Stomach (tissue), 8 donors: ENCODE measurements at regions not wholly inside any gene's neighbourhood (a gene's known extent, or its start where the extent isn't known, plus 50 kb on each side); places are given as distances from the start of the nearest gene placed in this dataset.

Experiments used
- DNase-seq, 2 donors: peaks; one replicate each; pipeline versions ENCODE4 v3.0.0 to v3.0.0-alpha.2; 2013 to 2019
- H3K27ac ChIP-seq, 5 donors: fragments of 200-600 bp in 4 of 5; sonication (generic) in 4 of 5; one replicate each; pipeline ENCODE4 v1.5.1; 2013 to 2019; ENCODE audit warnings: mild to moderate bottlenecking in 1 of 5, moderate library complexity in 1 of 5
- H3K27me3 ChIP-seq, 3 donors: fragments of 200-600 bp; sonication (generic); one replicate each; pipeline ENCODE4 v1.5.1; 2017 to 2019; ENCODE audit warnings: mixed run types in 1 of 3
- H3K36me3 ChIP-seq, 4 donors: fragments of 200-600 bp; sonication (generic); 1 replicate in 3 of 4; 2 replicates in 1 of 4; pipeline ENCODE4 v1.5.1; 2016 to 2019
- H3K4me1 ChIP-seq, 4 donors: fragments of 200-600 bp; sonication (generic); one replicate each; pipeline ENCODE4 v1.5.1; 2016 to 2019
- H3K4me3 ChIP-seq, 4 donors: fragments of 200-600 bp; sonication (generic) in 3 of 4; one replicate each; pipeline ENCODE4 v1.5.1; 2016 to 2019; ENCODE audit warnings: mild to moderate bottlenecking in 1 of 4
- H3K9me3 ChIP-seq, 4 donors: fragments of 200-600 bp; sonication (generic); one replicate each; pipeline ENCODE4 v1.5.1; 2016 to 2019
- EP300 ChIP-seq: sonication (generic); formaldehyde crosslinking; IDR thresholded peaks from one replicate; pipeline ENCODE4 v1.6.1; 2017; ENCODE audit warnings: antibody characterized with exemption
- POLR2A ChIP-seq, 4 donors: fragments of 450-650 bp; IDR thresholded peaks; one replicate each; pipeline ENCODE4 v1.6.1; 2016; ENCODE audit warnings: antibody characterized with exemption in 4 of 4, control low read depth in 2 of 4, mild to moderate bottlenecking in 1 of 4, moderate library complexity in 1 of 4
- POLR2AphosphoS5 ChIP-seq, 3 donors: sonication (generic); formaldehyde crosslinking; IDR thresholded peaks; one replicate each; pipeline ENCODE4 v1.6.1; 2016; ENCODE audit warnings: antibody characterized with exemption in 3 of 3
- WGBS, 5 donors: extraction: QIAGEN DNeasy Blood & Tissue Kit in 3 of 5; methylation state at CpG; one replicate each; pipeline versions ENCODE4 v1.1.5 to v1.1.7; 2013 to 2018; 5-methylcytosine and 5-hydroxymethylcytosine counted together
- intact Hi-C: fragments of 100-400 bp; cut with DNase I; formaldehyde crosslinking; loops from one replicate; pipeline ENCODE4 v1.15.1; 2023; ENCODE audit warnings: low total_unique reads
- TF ChIP-seq, protein P1 (sequence below), 7 experiments: fragments of 450-650 bp in 4 of 7; fragments of 200-600 bp in 3 of 7; sonication (generic) in 3 of 7; IDR thresholded peaks; one replicate each; pipeline ENCODE4 v1.5.1; 2016 to 2019; ENCODE audit warnings: antibody characterized with exemption in 7 of 7, control low read depth in 2 of 7, mild to moderate bottlenecking in 1 of 7
- donor health status: healthy with polysubstance abuse.
- donor health status: Bipolar disorder and iron deficiency.
- donor health status: healthy.

DNA sequence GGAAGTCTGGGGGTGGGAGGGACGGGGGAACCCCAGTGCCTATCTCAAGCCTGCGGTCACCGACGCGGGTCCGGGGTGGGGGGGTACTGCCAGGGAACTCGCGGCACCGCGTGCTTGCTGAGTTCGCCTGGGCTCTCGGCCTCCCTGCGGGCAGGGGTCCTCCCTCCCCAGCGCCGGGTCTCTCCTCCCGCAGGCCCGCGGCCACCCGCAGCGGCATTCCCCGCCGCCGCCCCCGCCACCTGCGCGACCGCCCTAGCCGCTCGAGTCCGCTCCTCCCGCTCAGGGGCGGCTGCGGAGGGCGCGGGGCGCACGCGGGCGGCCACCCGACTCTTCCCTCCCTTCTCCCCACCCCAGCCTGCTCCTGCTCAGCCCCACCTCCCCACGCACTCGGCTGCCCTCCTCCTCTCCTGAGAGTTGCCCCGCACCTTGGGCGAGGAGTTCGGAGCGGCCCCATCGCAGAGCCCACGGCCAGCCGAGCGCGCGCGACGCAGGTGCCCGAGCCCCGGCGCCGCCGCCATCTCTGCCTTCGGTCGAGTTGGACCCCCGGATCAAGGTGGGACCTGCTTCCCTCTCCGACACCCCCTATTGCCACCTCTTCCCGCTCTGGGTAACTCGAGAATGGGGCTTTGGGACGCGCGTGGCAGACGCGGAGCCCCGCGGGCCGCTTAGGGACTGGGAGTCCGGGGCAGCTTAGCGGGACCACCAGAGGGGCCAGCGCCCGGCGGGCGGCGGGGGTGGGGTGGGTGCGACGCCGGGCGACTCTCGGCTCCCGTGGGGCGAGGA, 105.0 kb downstream of the LEPR start:
- H3K9me3 ChIP-seq = no peaks in the 10 kb centered on the region
- intact Hi-C loops = no loop called here
- peaks cover 0 to 34% (median 17%) of the 10 kb centered on the region in 3 donors for H3K27me3 ChIP-seq
- peak; percentile 30 to 63 for DNase-seq
- 2 to 6% (median 3%) methylated on average over 49 to 87 of the region's 87 CpGs for WGBS, 5 donors
- TF ChIP-seq EP300 = no peak
- no peak for TF ChIP-seq POLR2A (IDR thresholded peaks at IDR 0.05)
- no peak for TF ChIP-seq POLR2AphosphoS5 (IDR thresholded peaks at IDR 0.05)
- TF ChIP-seq, protein P1, sequence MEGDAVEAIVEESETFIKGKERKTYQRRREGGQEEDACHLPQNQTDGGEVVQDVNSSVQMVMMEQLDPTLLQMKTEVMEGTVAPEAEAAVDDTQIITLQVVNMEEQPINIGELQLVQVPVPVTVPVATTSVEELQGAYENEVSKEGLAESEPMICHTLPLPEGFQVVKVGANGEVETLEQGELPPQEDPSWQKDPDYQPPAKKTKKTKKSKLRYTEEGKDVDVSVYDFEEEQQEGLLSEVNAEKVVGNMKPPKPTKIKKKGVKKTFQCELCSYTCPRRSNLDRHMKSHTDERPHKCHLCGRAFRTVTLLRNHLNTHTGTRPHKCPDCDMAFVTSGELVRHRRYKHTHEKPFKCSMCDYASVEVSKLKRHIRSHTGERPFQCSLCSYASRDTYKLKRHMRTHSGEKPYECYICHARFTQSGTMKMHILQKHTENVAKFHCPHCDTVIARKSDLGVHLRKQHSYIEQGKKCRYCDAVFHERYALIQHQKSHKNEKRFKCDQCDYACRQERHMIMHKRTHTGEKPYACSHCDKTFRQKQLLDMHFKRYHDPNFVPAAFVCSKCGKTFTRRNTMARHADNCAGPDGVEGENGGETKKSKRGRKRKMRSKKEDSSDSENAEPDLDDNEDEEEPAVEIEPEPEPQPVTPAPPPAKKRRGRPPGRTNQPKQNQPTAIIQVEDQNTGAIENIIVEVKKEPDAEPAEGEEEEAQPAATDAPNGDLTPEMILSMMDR (IDR thresholded peaks at IDR 0.05) = no peak
- H3K4me1 ChIP-seq = peaks cover 0 to 30% (median 19%) of the 10 kb centered on the region in 4 donors
- peak overlapping the region; percentile 50 to 65 (median 64) for H3K4me3 ChIP-seq
- peak overlapping the region; percentile 64 to 85 (median 81) for H3K27ac ChIP-seq
- no peaks in the 10 kb centered on the region for H3K36me3 ChIP-seq

DNA sequence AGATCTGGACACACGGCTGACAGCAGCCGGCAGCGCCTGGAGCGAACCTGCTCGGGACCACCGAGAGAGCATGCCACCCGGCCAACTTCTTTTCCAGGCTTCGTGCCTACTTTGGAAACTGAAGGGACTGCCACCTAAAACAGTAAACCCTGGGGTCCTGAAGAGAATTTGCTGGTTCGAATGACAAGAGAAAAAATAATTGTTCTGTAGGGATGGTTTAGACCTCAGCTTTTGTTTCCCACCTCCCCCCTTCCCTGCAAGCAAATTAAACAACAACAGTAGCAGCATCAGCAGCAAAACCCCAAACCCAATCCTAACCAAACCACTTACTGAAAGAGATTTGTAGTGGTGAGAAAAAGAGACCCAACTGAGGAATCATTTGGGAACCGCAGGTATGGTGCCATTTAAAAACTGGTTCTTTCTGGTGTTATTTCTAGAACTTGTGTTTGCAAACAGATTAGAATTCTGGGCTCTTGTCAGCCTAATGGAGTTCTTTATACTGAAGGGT, 105.6 kb downstream of the LEPR start:
- intact Hi-C loops = no loop called here
- no peaks in the 10 kb centered on the region for H3K36me3 ChIP-seq
- no peak for TF ChIP-seq POLR2AphosphoS5 (IDR thresholded peaks at IDR 0.05)
- TF ChIP-seq, protein P1 (IDR thresholded peaks at IDR 0.05) = no peak
- TF ChIP-seq EP300 = no peak
- TF ChIP-seq POLR2A (IDR thresholded peaks at IDR 0.05) = no peak
- peak overlapping the region; percentile 64 to 85 (median 81) for H3K27ac ChIP-seq
- H3K4me1 ChIP-seq = peaks cover 0 to 30% (median 19%) of the 10 kb centered on the region in 4 donors
- H3K9me3 ChIP-seq = no peaks in the 10 kb centered on the region
- peaks cover 0 to 34% (median 17%) of the 10 kb centered on the region in 3 donors for H3K27me3 ChIP-seq
- DNase-seq = no peak
- H3K4me3 ChIP-seq = peak overlapping the region; percentile 50 to 65 (median 64)
- 6 to 15% (median 12%) methylated on average over 10 of the region's 10 CpGs for WGBS, 5 donors

DNA sequence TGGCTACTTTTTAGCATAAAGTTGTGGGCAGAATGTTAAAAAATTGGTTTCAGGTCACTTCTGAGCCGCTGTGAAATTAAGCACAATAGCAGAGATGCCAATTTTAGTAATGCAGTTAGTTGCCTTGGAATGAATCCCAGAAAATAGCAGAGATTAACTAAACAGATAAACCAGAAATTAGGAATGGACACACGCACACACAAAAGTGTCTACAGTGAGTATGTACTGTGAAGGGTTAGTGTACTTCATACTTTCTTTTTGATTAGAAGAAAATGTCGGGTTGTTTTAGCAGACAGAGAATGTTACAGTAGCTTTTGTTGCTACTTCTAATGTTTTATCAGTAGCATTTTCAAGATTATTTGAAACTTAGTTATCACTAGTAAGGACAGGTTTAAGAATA, 106.7 kb downstream of the LEPR start:
- H3K4me3 ChIP-seq = peak overlapping the region in 3 of 4 donors; percentile 63 to 65 (median 64)

More for the DNA sequence above, 106.7 kb downstream of the LEPR start:
- Histone ChIP-seq H3K27me3 (peaks cover 0 to 34% (median 17%) of the 10 kb centered on the region in 3 donors), H3K9me3 (peaks cover 0 to 2% (median 0%) of the 10 kb centered on the region in 4 donors), H3K27ac (peak overlapping the region in 3 of 5 donors; percentile 5 to 85 (median 81)), H3K36me3 (no peaks in the 10 kb centered on the region), H3K4me1 (peaks cover 0 to 30% (median 19%) of the 10 kb centered on the region in 4 donors)
- TF ChIP-seq POLR2A (IDR thresholded peaks at IDR 0.05) = no peak
- TF ChIP-seq, protein P1 (IDR thresholded peaks at IDR 0.05) = no peak
- TF ChIP-seq POLR2AphosphoS5 (IDR thresholded peaks at IDR 0.05) = peak in 1 of 3 donors; percentile 16
- no peak for TF ChIP-seq EP300
- 16 to 31% (median 21%) methylated on average over 3 of the region's 3 CpGs for WGBS, 5 donors
- peak in 1 of 2 donors; percentile 24 for DNase-seq
- intact Hi-C loops = no loop called here
